ENCODE measurements at regions not wholly inside any gene's neighbourhood (a gene's known extent, or its start where the extent isn't known, plus 50 kb on each side); places are given as distances from the start of the nearest gene placed in this dataset.

GRCh38 chrX:124994404-124994803 lies 325.3 kb upstream of the TEX13C start:
- TF ChIP-seq EZH2phosphoT487 (IDR thresholded peaks at IDR 0.05; ENCODE audit: borderline replicate concordance, low read length) (no peak), CTCF (conservative IDR thresholded peaks at IDR 0.05; ENCODE audit: low read depth, low read length) (no peak)

Measured in PC-3 (cell line).